HEK293 (cell line): ENCODE measurements at regions not wholly inside any gene's neighbourhood (a gene's known extent, or its start where the extent isn't known, plus 50 kb on each side); places are given as distances from the start of the nearest gene placed in this dataset.

ENCODE experiments used
- CTCF ChIA-PET: fragments of 350-600 bp; formaldehyde crosslinking; extraction: SDS; loops from one replicate; lab custom pipeline; 2021; ENCODE audit warnings: antibody characterized with exemption; lab: Yijun Ruan, JAX
- POLR2A ChIA-PET: fragments of 300-600 bp; formaldehyde crosslinking; extraction: SDS; loops from one replicate; lab custom pipeline; 2020; ENCODE audit warnings: antibody characterized with exemption, inconsistent platforms; lab: Yijun Ruan, JAX
- H3K27ac ChIP-seq: fragments of 200-500 bp; sonication (Bioruptor generic); 2 replicates; pipeline ENCODE4 v1.5.1; 2014; ENCODE audit warnings: low read depth, low read length, control low read depth, inconsistent platforms; ENCODE audit errors: extremely low read depth
- H3K36me3 ChIP-seq, 2 experiments: fragments of 200-500 bp in 1 of 2; sonication (Bioruptor generic) in 1 of 2; 1 replicate in 1 of 2; 2 replicates in 1 of 2; pipeline ENCODE4 v1.5.1; 2014 to 2017; ENCODE audit warnings: inconsistent platforms in 2 of 2, low read length in 2 of 2; ENCODE audit not compliant: control insufficient read depth in 2 of 2, insufficient read depth in 1 of 2
- H3K4me1 ChIP-seq: fragments of 200-500 bp; sonication (Bioruptor generic); 2 replicates; pipeline ENCODE4 v1.5.1; 2014; ENCODE audit warnings: mild to moderate bottlenecking, low read length, inconsistent platforms; ENCODE audit not compliant: control insufficient read depth, insufficient read depth
- H3K4me3 ChIP-seq: 2 replicates; pipeline ENCODE4 v1.5.1; 2011; ENCODE audit warnings: low read depth, mild to moderate bottlenecking, control low read depth, low read length, moderate library complexity
- H3K9me3 ChIP-seq: fragments of 200-500 bp; sonication (Bioruptor generic); 2 replicates; pipeline ENCODE4 v1.5.1; 2014; ENCODE audit warnings: low read depth, low read length, inconsistent platforms; ENCODE audit not compliant: control insufficient read depth, insufficient read depth
- GLIS2 ChIP-seq: fragments of 450-650 bp; formaldehyde crosslinking; IDR thresholded peaks from 2 replicates; pipeline ENCODE4 v1.5.1; 2016; ENCODE audit warnings: missing biosample characterization, missing genetic modification characterization
- SP7 ChIP-seq: fragments of 450-650 bp; formaldehyde crosslinking; IDR thresholded peaks from 2 replicates; pipeline ENCODE4 v1.5.1; 2016; ENCODE audit warnings: missing biosample characterization, missing genetic modification characterization
- WT1 ChIP-seq: fragments of 450-650 bp; formaldehyde crosslinking; IDR thresholded peaks from 2 replicates; pipeline ENCODE4 v1.5.1; 2016; ENCODE audit warnings: missing biosample characterization, missing genetic modification characterization
- ZBTB20 ChIP-seq: fragments of 450-650 bp; formaldehyde crosslinking; IDR thresholded peaks from 2 replicates; pipeline ENCODE4 v1.5.1; 2016; ENCODE audit warnings: missing biosample characterization, missing genetic modification characterization
- ZBTB21 ChIP-seq: fragments of 450-650 bp; formaldehyde crosslinking; IDR thresholded peaks from 2 replicates; pipeline ENCODE4 v1.5.1; 2017; ENCODE audit warnings: missing biosample characterization, missing genetic modification characterization
- ZBTB26 ChIP-seq: fragments of 450-650 bp; formaldehyde crosslinking; optimal IDR thresholded peaks from 2 replicates; pipeline ENCODE3; 2016; ENCODE audit warnings: missing biosample characterization, mild to moderate bottlenecking, missing genetic modification characterization
- ZFHX2 ChIP-seq: fragments of 450-650 bp; formaldehyde crosslinking; conservative IDR thresholded peaks from 2 replicates; pipeline ENCODE4 v1.5.1; 2016; ENCODE audit warnings: missing biosample characterization, missing genetic modification characterization
- ZFP69B ChIP-seq: fragments of 450-650 bp; formaldehyde crosslinking; IDR thresholded peaks from 2 replicates; pipeline ENCODE4 v1.5.1; 2016; ENCODE audit warnings: missing biosample characterization, missing genetic modification characterization
- ZNF2 ChIP-seq: fragments of 450-650 bp; formaldehyde crosslinking; IDR thresholded peaks from 2 replicates; pipeline ENCODE4 v1.5.1; 2016; ENCODE audit warnings: missing biosample characterization, missing genetic modification characterization
- ZNF221 ChIP-seq: fragments of 450-650 bp; formaldehyde crosslinking; IDR thresholded peaks from 2 replicates; pipeline ENCODE4 v1.5.1; 2017; ENCODE audit warnings: missing biosample characterization, missing genetic modification characterization, borderline replicate concordance
- ZNF274 ChIP-seq, 2 experiments: fragments of 200-500 bp in 1 of 2; fragments of 450-650 bp in 1 of 2; sonication (Bioruptor generic) in 1 of 2; formaldehyde crosslinking in 1 of 2; IDR thresholded peaks; 2 replicates each; pipeline versions ENCODE4 v1.5.1 to v1.6.1; 2014 to 2016; ENCODE audit warnings: borderline replicate concordance in 1 of 2, inconsistent platforms in 1 of 2, low read length in 1 of 2, missing biosample characterization in 1 of 2, missing genetic modification characterization in 1 of 2
- ZNF311 ChIP-seq: fragments of 450-650 bp; formaldehyde crosslinking; IDR thresholded peaks from 2 replicates; pipeline ENCODE4 v1.5.1; 2017; ENCODE audit warnings: missing biosample characterization, missing genetic modification characterization, borderline replicate concordance
- ZNF48 ChIP-seq: fragments of 450-650 bp; formaldehyde crosslinking; IDR thresholded peaks from 2 replicates; pipeline ENCODE4 v1.5.1; 2016; ENCODE audit warnings: missing biosample characterization, missing genetic modification characterization
- ZNF558 ChIP-seq: fragments of 450-650 bp; formaldehyde crosslinking; IDR thresholded peaks from 2 replicates; pipeline ENCODE4 v1.5.1; 2016; ENCODE audit warnings: missing biosample characterization, missing genetic modification characterization
- ZNF658 ChIP-seq: fragments of 450-650 bp; formaldehyde crosslinking; IDR thresholded peaks from 2 replicates; pipeline ENCODE4; 2016; ENCODE audit warnings: missing biosample characterization, missing genetic modification characterization
- ZNF670 ChIP-seq: fragments of 450-650 bp; formaldehyde crosslinking; IDR thresholded peaks from 2 replicates; pipeline ENCODE4 v1.5.1; 2016; ENCODE audit warnings: missing biosample characterization, missing genetic modification characterization, low read depth
- ZNF707 ChIP-seq: fragments of 450-650 bp; formaldehyde crosslinking; IDR thresholded peaks from 2 replicates; pipeline ENCODE4 v1.5.1; 2016; ENCODE audit warnings: missing biosample characterization, missing genetic modification characterization
- ZNF843 ChIP-seq: fragments of 450-650 bp; formaldehyde crosslinking; IDR thresholded peaks from 2 replicates; pipeline ENCODE4 v1.5.1; 2016; ENCODE audit warnings: missing biosample characterization, missing genetic modification characterization
- ZSCAN23 ChIP-seq: fragments of 450-650 bp; formaldehyde crosslinking; IDR thresholded peaks from 2 replicates; pipeline ENCODE4 v1.5.1; 2016; ENCODE audit warnings: missing biosample characterization, missing genetic modification characterization
- TF ChIP-seq, protein P1 (sequence below): fragments of 450-650 bp; formaldehyde crosslinking; IDR thresholded peaks from 2 replicates; pipeline ENCODE4 v1.5.1; 2016; ENCODE audit warnings: missing biosample characterization, missing genetic modification characterization
- TF ChIP-seq, protein P2 (sequence below): fragments of 450-650 bp; formaldehyde crosslinking; IDR thresholded peaks from 2 replicates; pipeline ENCODE4 v1.5.1; 2017; ENCODE audit warnings: missing biosample characterization, missing genetic modification characterization

- no peaks in the 10 kb centered on the region for H3K9me3 ChIP-seq
- no peaks in the 10 kb centered on the region; the same call in 1 of the 2 replicates for H3K4me1 ChIP-seq
- H3K36me3 ChIP-seq: no peaks in the 10 kb centered on the region
- ChIA-PET CTCF (interaction anchor here (0.6 to 1.5 kb wide), 3 partner anchors 8 to 366 kb away, joined by 3 to 5 read pairs (median 4); no protein-coding TSS in a partner anchor), POLR2A (no interaction called here)
- no peak overlapping the region for H3K4me3 ChIP-seq
- no peak for TF ChIP-seq ZNF311 (tag by site-specific recombination)
- TF ChIP-seq ZNF221: no peak
- no peak for TF ChIP-seq GLIS2 (tag by site-specific recombination)
- TF ChIP-seq ZFHX2: no peak
- no peak for TF ChIP-seq ZNF707 (tag by site-specific recombination)
- no peak for TF ChIP-seq ZNF558 (tag by site-specific recombination)
- TF ChIP-seq ZNF670 (tag by site-specific recombination): no peak
- TF ChIP-seq, protein P1, sequence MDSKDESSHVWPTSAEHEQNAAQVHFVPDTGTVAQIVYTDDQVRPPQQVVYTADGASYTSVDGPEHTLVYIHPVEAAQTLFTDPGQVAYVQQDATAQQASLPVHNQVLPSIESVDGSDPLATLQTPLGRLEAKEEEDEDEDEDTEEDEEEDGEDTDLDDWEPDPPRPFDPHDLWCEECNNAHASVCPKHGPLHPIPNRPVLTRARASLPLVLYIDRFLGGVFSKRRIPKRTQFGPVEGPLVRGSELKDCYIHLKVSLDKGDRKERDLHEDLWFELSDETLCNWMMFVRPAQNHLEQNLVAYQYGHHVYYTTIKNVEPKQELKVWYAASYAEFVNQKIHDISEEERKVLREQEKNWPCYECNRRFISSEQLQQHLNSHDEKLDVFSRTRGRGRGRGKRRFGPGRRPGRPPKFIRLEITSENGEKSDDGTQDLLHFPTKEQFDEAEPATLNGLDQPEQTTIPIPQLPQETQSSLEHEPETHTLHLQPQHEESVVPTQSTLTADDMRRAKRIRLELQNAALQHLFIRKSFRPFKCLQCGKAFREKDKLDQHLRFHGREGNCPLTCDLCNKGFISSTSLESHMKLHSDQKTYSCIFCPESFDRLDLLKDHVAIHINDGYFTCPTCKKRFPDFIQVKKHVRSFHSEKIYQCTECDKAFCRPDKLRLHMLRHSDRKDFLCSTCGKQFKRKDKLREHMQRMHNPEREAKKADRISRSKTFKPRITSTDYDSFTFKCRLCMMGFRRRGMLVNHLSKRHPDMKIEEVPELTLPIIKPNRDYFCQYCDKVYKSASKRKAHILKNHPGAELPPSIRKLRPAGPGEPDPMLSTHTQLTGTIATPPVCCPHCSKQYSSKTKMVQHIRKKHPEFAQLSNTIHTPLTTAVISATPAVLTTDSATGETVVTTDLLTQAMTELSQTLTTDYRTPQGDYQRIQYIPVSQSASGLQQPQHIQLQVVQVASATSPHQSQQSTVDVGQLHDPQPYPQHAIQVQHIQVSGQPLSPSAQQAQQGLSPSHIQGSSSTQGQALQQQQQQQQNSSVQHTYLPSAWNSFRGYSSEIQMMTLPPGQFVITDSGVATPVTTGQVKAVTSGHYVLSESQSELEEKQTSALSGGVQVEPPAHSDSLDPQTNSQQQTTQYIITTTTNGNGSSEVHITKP (tag by site-specific recombination): no peak
- no peak for TF ChIP-seq WT1 (tag by site-specific recombination)
- TF ChIP-seq, all 188 proteins: peak for 0
- no peak overlapping the region for H3K27ac ChIP-seq
Measured at GRCh38 chr5:62718324-62718723, 139.7 kb downstream of the LRRC70 start.

DNA sequence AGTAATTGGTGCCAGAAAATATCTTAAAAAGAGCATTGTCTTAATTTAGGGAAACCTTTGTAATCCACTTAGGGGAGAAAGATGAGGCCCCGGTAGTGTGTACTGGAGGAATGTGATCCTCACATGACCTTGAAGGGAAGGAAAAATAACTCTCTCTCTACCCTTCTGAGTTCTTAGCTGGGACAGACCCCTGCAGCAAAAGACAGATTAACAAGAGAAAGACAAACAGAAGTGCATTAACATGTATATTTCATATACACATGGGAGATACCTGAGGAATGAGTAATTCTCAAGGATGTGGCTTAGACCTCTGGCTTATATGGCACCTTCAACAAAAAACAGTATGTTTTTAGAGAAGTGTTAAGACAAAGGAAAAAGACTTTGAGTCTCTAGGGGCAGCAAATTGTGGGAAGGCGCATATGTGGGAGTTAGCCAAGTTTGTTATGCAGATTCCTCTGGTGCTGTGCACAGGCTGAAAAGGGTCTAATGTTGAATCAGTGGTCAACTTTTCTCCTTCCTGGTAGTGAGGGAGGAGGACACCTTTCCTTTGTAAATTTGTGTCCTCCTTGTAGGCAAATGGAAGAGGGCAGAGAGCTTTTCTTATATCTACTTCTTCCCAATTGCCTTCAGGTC is 138.8 kb downstream of the LRRC70 start:
- H3K4me1 ChIP-seq: no peaks in the 10 kb centered on the region; the same call in 1 of the 2 replicates
- H3K27ac ChIP-seq: no peak overlapping the region
- POLR2A ChIA-PET: no interaction called here
- TF ChIP-seq ZBTB26 (tag by site-specific recombination) (no peak), ZSCAN23 (tag by site-specific recombination) (no peak), ZFP69B (tag by site-specific recombination) (no peak), ZNF48 (tag by site-specific recombination) (no peak), ZNF658 (tag by site-specific recombination) (no peak), ZBTB21 (tag by site-specific recombination) (no peak), ZNF274 (IDR thresholded peaks at IDR 0.05; ENCODE audit: low read length) (no peak), ZNF274 (tag by site-specific recombination; IDR thresholded peaks at IDR 0.05; ENCODE audit: borderline replicate concordance) (no peak), ZNF843 (no peak), SP7 (tag by site-specific recombination) (no peak), ZBTB20 (tag by site-specific recombination) (no peak), ZNF2 (tag by site-specific recombination) (no peak)
- TF ChIP-seq, protein P2, sequence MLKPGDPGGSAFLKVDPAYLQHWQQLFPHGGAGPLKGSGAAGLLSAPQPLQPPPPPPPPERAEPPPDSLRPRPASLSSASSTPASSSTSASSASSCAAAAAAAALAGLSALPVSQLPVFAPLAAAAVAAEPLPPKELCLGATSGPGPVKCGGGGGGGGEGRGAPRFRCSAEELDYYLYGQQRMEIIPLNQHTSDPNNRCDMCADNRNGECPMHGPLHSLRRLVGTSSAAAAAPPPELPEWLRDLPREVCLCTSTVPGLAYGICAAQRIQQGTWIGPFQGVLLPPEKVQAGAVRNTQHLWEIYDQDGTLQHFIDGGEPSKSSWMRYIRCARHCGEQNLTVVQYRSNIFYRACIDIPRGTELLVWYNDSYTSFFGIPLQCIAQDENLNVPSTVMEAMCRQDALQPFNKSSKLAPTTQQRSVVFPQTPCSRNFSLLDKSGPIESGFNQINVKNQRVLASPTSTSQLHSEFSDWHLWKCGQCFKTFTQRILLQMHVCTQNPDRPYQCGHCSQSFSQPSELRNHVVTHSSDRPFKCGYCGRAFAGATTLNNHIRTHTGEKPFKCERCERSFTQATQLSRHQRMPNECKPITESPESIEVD (tag by site-specific recombination): no peak
- TF ChIP-seq, all 188 proteins: peak for 0
- CTCF ChIA-PET: no interaction called here
- Histone ChIP-seq H3K36me3 (no peaks in the 10 kb centered on the region), H3K4me3 (no peak overlapping the region), H3K9me3 (no peaks in the 10 kb centered on the region)
